Osteoblast (primary cell): ENCODE measurements at regions not wholly inside any gene's neighbourhood (a gene's known extent, or its start where the extent isn't known, plus 50 kb on each side); places are given as distances from the start of the nearest gene placed in this dataset.

ENCODE experiments used
- DNase-seq: peaks from one replicate; pipeline ENCODE4 v3.0.0; 2011; ENCODE audit warnings: low spot score, mixed read lengths; ENCODE audit not compliant: insufficient read length; ENCODE audit errors: missing footprints
- H2AFZ ChIP-seq: 2 replicates; pipeline ENCODE4 v1.6.0; 2011; ENCODE audit warnings: mild to moderate bottlenecking, low read length
- H3K27ac ChIP-seq: 2 replicates; pipeline ENCODE4 v1.5.1; 2011; ENCODE audit warnings: mild to moderate bottlenecking, low read depth, low read length, moderate library complexity
- H3K27me3 ChIP-seq: 2 replicates; pipeline ENCODE4 v1.6.0; 2012; ENCODE audit warnings: mild to moderate bottlenecking, control low read depth, inconsistent platforms, low read length, moderate library complexity; ENCODE audit not compliant: insufficient read depth
- H3K36me3 ChIP-seq: 2 replicates; pipeline ENCODE4 v1.5.1; 2011; ENCODE audit warnings: mild to moderate bottlenecking, low read length, control low read depth, moderate library complexity; ENCODE audit not compliant: insufficient read depth
- H3K4me1 ChIP-seq: 2 replicates; pipeline ENCODE4 v1.5.1; 2011; ENCODE audit warnings: mild to moderate bottlenecking, low read length, control low read depth, moderate library complexity; ENCODE audit not compliant: insufficient read depth
- H3K4me2 ChIP-seq: 2 replicates; pipeline ENCODE4 v1.6.0; 2011; ENCODE audit warnings: mild to moderate bottlenecking, low read length; ENCODE audit not compliant: insufficient read depth
- H3K4me3 ChIP-seq: fragments of 200-600 bp; sonication (generic); 3 replicates; pipeline ENCODE4 v1.5.1; 2012; ENCODE audit warnings: mild to moderate bottlenecking, low read length, inconsistent platforms; ENCODE audit not compliant: insufficient read depth
- H3K79me2 ChIP-seq: 2 replicates; pipeline ENCODE4 v1.6.0; 2012; ENCODE audit warnings: mild to moderate bottlenecking, low read length, control low read depth, inconsistent platforms; ENCODE audit not compliant: insufficient read depth
- H3K9me3 ChIP-seq: 2 replicates; pipeline ENCODE4 v1.5.1; 2011; ENCODE audit warnings: low read depth, low read length, control low read depth
- H4K20me1 ChIP-seq: 2 replicates; pipeline ENCODE4 v1.6.0; 2012; ENCODE audit warnings: mild to moderate bottlenecking, low read length, control low read depth; ENCODE audit not compliant: insufficient read depth
- TF ChIP-seq, protein P1 (sequence below): IDR thresholded peaks from 2 replicates; pipeline ENCODE4 v1.5.1; 2011; ENCODE audit warnings: mild to moderate bottlenecking, low read depth, low read length, moderate library complexity; ENCODE audit errors: extremely low read depth

DNA sequence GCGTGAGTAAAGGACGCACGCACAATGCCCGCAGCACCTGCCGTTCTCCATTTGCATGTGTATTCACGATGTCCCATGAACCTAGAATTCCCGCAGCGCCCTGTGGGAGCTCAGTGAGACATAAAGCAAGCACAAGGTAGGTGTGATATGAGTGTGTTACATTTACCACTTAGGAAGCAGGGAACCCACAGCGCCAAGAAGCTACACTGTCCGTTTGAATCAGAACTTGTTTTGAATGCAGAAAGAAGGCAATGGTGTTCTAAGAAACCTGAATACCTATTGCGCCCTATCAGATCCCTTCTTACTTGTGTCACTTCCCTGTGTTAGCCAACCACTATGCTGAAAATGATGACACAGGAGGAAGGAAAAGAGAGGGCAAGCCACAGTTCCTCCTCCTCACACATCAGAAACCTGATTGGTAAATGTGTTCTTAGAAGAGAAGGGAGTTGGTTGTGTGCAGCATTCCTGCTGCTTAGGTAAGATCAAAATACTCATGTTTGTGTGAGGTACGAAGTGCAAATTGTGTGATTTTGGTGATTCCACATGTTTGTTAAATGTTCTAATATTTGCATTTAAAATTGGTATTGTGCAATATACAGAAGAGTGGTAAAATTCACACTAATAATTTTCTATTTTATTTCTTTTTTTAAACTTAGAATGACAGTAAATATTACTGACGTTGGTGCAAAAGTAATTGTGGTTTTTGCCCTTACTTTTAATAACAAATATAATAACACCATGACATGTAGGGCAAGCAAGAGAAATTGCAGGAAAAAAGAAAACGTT, 185.4 kb downstream of the SEC23IP start:
- Histone ChIP-seq H3K9me3 (no peaks in the 10 kb centered on the region), H3K4me3 (no peak overlapping the region), H2AFZ (no peak overlapping the region), H3K27ac (no peak overlapping the region), H3K4me2 (no peak overlapping the region), H3K36me3 (no peaks in the 10 kb centered on the region), H3K27me3 (no peaks in the 10 kb centered on the region), H4K20me1 (no peaks in the 10 kb centered on the region), H3K79me2 (no peaks in the 10 kb centered on the region), H3K4me1 (no peaks in the 10 kb centered on the region)
- no peak for DNase-seq
- TF ChIP-seq, protein P1, sequence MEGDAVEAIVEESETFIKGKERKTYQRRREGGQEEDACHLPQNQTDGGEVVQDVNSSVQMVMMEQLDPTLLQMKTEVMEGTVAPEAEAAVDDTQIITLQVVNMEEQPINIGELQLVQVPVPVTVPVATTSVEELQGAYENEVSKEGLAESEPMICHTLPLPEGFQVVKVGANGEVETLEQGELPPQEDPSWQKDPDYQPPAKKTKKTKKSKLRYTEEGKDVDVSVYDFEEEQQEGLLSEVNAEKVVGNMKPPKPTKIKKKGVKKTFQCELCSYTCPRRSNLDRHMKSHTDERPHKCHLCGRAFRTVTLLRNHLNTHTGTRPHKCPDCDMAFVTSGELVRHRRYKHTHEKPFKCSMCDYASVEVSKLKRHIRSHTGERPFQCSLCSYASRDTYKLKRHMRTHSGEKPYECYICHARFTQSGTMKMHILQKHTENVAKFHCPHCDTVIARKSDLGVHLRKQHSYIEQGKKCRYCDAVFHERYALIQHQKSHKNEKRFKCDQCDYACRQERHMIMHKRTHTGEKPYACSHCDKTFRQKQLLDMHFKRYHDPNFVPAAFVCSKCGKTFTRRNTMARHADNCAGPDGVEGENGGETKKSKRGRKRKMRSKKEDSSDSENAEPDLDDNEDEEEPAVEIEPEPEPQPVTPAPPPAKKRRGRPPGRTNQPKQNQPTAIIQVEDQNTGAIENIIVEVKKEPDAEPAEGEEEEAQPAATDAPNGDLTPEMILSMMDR = no peak

DNA sequence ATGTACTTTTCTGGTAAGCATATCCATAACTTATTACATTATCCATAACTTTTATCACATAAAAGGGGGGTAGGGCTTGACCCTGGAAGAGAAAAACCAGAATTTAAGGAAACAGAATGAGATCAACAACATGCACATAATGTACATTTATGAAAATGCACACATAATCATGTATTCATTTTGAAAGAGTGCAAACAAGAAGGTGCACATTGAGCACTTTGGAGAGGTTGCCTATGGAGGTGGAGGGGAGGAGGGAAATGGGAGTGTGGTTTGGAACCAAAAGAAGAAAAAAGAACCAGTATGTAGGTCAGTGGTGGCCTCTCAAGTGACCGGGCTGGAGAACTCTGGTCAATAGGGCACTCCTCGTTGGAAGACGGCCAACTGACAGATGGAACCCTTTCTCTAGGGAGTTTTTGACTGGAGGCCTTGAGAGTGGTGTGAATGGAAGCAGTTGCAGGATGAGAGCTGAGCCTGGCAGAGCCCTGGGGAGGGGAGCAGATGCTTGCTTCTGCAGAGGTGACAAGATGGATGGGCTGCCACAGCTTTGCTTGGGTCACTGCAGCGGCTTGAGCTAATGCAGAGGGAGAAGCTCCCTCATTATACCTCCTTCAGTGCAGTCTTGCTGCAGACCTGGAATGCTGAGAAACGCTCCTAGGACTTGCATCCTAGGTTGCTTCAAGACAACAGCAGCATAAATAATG, 192.7 kb downstream of the SEC23IP start:
- Histone ChIP-seq H2AFZ (no peak overlapping the region), H3K4me3 (no peak overlapping the region)

DNA sequence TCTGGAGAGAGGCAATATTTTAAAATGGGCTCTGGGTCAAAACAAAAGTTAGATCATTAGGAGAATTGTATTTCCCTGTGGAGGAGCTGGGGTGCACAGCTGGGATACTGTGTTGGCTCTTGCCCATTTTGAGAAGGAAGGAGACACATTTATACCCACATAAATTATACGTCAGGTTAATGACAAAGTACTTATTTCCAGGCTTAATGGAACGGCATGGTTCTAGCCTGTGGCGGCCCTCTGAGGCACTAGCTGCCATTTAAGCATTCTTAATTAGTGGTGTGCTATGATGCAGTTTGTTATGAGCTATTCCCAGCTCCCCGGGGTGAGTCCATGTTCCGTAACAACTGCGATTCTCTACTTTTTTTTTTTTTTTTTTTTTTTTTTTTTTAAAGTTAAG, 193.5 kb downstream of the SEC23IP start:
- no peaks in the 10 kb centered on the region for H3K4me1 ChIP-seq
- no peaks in the 10 kb centered on the region for H3K36me3 ChIP-seq
- no peak overlapping the region for H3K27ac ChIP-seq
- H2AFZ ChIP-seq = no peak overlapping the region
- H4K20me1 ChIP-seq = no peaks in the 10 kb centered on the region
- no peaks in the 10 kb centered on the region for H3K27me3 ChIP-seq
- no peaks in the 10 kb centered on the region for H3K9me3 ChIP-seq
- no peak overlapping the region for H3K4me3 ChIP-seq
- TF ChIP-seq, protein P1 = no peak
- H3K79me2 ChIP-seq = no peaks in the 10 kb centered on the region
- DNase-seq = no peak
- no peak overlapping the region for H3K4me2 ChIP-seq

More for the DNA sequence above, 192.7 kb downstream of the SEC23IP start:
- Histone ChIP-seq H3K27me3 (no peaks in the 10 kb centered on the region), H3K36me3 (no peaks in the 10 kb centered on the region), H3K27ac (no peak overlapping the region), H3K4me1 (no peaks in the 10 kb centered on the region), H3K79me2 (no peaks in the 10 kb centered on the region), H3K4me2 (no peak overlapping the region), H4K20me1 (no peaks in the 10 kb centered on the region), H3K9me3 (no peaks in the 10 kb centered on the region)
- TF ChIP-seq, protein P1 = no peak
- peak; percentile 21 for DNase-seq

DNA sequence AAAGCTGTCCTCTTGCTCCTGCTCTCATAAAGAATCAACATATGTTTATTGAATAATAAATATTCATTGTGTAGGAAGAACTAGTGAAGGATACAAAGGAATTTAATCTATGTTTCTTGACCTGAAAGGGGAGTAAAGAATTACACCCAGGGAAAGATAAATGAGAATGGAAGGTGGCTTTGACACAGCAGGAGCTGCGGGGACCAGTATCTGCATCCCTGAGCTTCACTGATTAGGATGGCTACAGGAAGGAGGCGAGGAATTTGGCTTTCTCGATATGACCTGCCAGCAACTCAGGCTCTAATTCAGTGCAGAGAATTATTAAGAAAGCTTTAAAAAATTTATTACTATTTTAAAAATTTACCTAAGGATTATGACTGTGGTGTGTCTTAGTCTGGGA, 194.6 kb downstream of the SEC23IP start:
- TF ChIP-seq, protein P1 = no peak
- no peak for DNase-seq
- Histone ChIP-seq H2AFZ (no peak overlapping the region), H3K79me2 (no peaks in the 10 kb centered on the region), H3K4me3 (no peak overlapping the region), H4K20me1 (no peaks in the 10 kb centered on the region), H3K27ac (no peak overlapping the region), H3K4me1 (no peaks in the 10 kb centered on the region), H3K27me3 (no peaks in the 10 kb centered on the region), H3K9me3 (no peaks in the 10 kb centered on the region), H3K4me2 (no peak overlapping the region), H3K36me3 (no peaks in the 10 kb centered on the region)
